GM12865 (cell line): ENCODE measurements at regions not wholly inside any gene's neighbourhood (a gene's known extent, or its start where the extent isn't known, plus 50 kb on each side); places are given as distances from the start of the nearest gene placed in this dataset.

Source experiments
- DNase-seq: peaks from one replicate; pipeline ENCODE4 v3.0.0; 2010; ENCODE audit warnings: low read depth
- H3K4me3 ChIP-seq: 2 replicates; pipeline ENCODE4 v1.5.1; 2011; ENCODE audit warnings: mild to moderate bottlenecking, low read depth, low read length, control low read depth
- TF ChIP-seq, protein P1 (sequence below): IDR thresholded peaks from 2 replicates; pipeline ENCODE4 v1.5.1; 2011; ENCODE audit warnings: low read length, control low read depth, low read depth, inconsistent platforms; ENCODE audit not compliant: insufficient read depth; ENCODE audit errors: missing control alignments

DNA sequence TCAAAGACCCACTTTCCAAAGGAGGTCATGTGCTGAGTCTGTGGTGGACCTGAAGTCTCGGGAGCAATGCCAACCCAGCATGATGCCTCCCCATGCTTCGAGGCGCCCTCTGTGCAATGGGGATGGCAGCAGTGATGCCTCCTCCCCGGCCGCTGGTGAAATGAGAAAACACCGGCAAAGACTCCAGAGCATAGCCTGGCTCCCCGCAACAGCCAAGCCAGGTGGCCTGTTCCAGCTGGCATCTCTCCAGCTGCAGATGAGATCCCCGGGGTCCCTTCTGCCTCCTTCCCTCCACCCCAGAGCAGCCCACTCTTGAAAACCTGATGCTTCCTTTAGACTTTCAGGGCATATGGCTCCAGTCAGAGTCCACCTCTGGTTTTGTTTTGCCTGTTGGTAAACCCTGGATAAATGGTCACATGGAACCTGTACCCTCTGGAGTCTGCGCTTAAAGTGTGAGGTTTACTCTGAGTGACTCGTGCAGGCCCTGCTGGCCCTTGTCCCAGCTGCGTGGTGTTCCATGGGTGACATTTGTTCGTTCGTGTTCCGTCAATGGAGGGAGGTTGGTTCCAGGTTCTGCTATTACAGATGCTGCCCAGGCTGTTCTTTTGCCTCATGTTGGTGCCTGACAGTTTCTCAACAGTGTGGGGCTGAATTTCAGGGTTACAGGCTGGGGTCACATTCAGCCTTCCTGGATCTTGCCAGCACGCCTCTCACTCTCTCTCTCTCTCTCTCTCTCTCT, 181.8 kb upstream of the CIBAR2 start:
- DNase-seq: no peak
- TF ChIP-seq, protein P1, sequence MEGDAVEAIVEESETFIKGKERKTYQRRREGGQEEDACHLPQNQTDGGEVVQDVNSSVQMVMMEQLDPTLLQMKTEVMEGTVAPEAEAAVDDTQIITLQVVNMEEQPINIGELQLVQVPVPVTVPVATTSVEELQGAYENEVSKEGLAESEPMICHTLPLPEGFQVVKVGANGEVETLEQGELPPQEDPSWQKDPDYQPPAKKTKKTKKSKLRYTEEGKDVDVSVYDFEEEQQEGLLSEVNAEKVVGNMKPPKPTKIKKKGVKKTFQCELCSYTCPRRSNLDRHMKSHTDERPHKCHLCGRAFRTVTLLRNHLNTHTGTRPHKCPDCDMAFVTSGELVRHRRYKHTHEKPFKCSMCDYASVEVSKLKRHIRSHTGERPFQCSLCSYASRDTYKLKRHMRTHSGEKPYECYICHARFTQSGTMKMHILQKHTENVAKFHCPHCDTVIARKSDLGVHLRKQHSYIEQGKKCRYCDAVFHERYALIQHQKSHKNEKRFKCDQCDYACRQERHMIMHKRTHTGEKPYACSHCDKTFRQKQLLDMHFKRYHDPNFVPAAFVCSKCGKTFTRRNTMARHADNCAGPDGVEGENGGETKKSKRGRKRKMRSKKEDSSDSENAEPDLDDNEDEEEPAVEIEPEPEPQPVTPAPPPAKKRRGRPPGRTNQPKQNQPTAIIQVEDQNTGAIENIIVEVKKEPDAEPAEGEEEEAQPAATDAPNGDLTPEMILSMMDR: no peak
- H3K4me3 ChIP-seq: no peak overlapping the region

DNA sequence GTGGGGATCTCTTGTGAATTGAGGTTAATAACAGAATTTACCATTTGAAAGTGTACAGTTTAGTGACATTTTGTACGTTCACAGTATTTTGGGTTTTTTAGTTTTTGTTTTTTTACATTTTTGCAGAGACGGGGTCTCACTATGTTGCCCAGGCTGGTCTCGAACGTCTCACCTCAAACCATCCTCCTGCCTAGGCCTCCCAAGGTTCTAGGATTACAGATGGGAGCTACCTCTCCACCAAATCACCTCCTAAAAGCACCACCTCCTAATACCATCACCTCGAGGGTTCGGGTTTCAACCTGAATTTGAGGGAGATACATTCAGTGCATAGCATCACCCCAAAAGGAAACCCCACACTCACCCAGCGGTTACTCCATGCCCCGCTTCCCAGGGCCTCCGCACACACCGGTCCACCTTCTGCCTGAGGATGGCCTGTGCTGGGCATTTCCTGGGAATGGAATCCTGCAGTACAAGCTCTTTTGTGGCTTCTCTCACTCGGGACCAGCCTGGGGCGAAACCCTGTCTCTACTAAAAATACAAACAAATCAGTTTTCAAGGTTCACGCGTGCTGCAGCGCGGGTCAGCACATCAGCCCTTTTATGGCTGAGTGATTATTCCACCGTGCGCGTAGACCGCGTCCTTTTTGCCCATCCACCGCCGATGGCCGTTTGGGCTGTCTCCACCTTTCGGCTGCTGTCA, 182.7 kb upstream of the CIBAR2 start:
- no peak overlapping the region for H3K4me3 ChIP-seq
- TF ChIP-seq, protein P1: no peak
- no peak for DNase-seq

DNA sequence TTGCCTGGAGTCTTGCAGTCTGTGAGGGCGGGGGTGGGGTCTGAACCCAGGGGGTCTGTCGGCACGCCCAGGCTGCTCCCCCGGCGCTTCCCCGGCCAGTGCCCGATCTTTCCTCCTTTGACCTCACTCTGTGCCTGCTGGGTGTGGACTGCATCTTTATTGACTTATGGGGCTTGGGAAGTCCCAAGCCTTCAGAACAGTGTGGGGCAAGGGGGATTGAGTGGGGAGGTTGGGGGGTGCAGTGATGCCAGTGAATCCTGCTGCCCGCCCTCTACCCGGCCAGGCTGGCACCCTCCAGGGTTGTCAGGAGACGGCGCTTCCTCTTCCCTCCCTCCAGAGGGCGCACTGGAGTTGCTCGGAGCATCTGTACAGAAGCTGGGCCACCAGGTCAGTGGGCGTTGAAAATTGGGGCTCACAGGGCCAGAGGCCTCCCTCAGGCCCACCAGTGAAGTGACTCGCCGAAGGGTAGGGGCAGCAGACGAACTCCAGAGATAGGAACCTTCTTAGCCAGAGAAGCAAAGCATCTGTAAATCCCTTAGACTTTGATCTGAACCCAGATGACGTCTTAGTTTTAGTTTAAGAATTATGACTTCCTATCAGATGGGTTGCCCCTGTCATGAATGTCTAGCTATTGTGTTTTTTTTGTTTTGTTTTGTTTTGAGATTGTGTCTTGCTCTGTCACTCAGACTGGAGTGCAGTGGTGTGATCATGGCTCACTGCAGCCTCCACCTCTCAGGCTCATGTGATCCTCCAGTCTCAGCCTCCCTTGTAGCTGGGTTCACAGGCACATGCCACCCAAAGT, 184.8 kb upstream of the CIBAR2 start:
- H3K4me3 ChIP-seq: no peak overlapping the region
- TF ChIP-seq, protein P1: peak; percentile 72
- DNase-seq: peak; percentile 45

DNA sequence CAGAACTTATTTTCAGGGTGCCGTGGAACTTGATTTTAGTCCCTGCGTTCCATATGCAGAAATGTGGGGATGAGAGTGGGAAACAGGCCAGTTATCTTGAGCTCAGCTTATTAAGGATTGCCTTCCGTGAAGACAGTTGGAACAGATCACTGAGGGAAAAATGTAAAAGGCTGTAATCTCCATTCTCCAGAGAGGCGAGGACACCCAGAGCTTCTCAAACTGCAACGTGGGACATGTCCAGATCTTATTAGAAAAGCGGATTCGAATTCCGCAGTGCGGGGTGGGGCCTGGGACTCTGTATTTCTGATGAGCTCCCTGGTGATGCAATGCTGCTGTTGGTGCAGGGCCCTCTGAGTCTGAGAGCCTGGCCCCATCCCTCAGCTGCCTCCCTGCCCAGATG, 185.6 kb upstream of the CIBAR2 start:
- TF ChIP-seq, protein P1: no peak
- DNase-seq: no peak
- no peak overlapping the region for H3K4me3 ChIP-seq

DNA sequence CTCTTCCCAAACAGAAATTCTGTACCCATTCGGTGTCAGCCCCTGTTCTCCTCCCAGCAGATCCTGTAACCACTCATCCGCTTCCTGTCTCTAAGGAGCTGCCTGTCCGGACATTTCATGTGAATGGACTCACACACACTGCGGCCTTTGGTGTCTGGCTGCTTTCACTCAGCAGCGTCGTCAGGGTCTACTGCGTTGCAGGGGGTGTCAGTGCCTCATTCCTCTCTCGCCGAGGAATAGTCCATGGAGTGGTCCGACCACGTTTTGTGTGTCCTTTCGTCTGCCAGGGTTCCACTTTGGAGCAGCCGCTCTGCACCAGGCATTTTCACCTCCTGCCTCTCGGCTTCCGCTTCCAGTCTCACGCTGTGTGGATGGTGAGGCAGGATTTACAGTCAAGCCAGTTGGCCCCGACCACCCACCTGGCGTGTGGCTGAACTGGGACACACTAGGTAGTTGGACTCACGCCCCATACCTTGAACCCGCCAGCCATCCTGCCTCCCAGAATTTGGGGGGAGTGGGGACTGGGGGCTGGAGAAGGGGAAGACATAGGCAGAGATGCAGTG, 188.2 kb upstream of the CIBAR2 start:
- TF ChIP-seq, protein P1: no peak
- no peak for DNase-seq
- H3K4me3 ChIP-seq: no peak overlapping the region

DNA sequence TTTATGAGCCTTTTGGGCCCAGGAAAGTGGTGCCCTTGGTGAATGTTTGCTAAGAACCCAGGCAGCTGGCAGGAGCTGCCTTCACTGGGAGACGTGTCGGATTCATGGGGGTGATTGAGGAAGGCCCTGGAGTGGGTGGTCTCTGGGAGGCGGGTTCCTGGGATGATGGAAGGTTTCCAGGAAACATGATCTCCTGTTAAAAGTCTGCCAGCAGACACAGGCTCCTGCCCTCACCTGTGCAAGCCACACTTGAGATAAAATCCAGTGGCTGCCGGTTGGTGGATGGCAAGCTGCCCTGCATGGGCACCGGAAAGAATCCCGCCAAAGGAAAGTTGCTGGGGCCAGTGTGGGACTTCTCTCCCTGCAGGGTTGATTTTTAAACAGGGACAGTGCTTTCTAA, 189.0 kb upstream of the CIBAR2 start:
- no peak overlapping the region for H3K4me3 ChIP-seq
- TF ChIP-seq, protein P1: no peak
- DNase-seq: no peak
